ENCODE measurements at regions not wholly inside any gene's neighbourhood (a gene's known extent, or its start where the extent isn't known, plus 50 kb on each side); places are given as distances from the start of the nearest gene placed in this dataset.

DNA sequence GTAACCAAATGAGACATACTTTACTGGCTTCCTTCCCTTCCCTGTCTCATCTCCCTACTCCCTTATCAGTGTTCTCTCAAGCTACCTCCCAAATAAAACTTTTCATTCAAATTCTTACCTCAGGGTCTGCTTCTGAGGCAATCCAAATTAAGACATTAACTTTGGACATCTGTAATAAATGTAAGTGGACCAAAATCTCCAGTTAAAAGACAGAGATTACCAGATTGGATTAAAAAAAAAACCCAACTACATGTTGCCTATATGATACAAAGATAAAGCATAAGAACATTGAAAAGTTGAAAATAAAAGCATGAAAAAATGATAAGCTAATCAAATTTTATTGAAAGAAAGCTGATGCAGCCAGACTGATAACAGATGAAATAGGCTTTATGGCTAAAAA, 58.8 kb upstream of the ST3GAL5 start:
- Histone ChIP-seq H3K79me2 (ENCODE audit: insufficient read depth, low read length) (no peaks in the 10 kb centered on the region), H4K20me1 (ENCODE audit: insufficient read depth, low read length) (no peaks in the 10 kb centered on the region), H2AFZ (ENCODE audit: low read depth, low read length) (no peak overlapping the region), H3K27ac (ENCODE audit: low read length) (no peak overlapping the region), H3K9me3 (ENCODE audit: insufficient read depth, low read length, severe bottlenecking) (peaks cover 16% of the 10 kb centered on the region), H3K4me3 (ENCODE audit: low read depth in 1 of 2, low read length in 2 of 2) (no peak overlapping the region), H3K4me1 (ENCODE audit: insufficient read depth, low read length) (no peaks in the 10 kb centered on the region), H3K36me3 (ENCODE audit: insufficient read depth, low read length) (no peaks in the 10 kb centered on the region), H3K9ac (ENCODE audit: low read depth, low read length) (no peak overlapping the region), H3K4me2 (ENCODE audit: insufficient read depth, low read length) (no peak overlapping the region), H3K27me3 (ENCODE audit: insufficient read depth, low read length, poor library complexity) (no peaks in the 10 kb centered on the region)
- DNase-seq (no peak), ATAC-seq (ENCODE audit: insufficient read depth, low read depth) (no peak)
- TF ChIP-seq EZH2 (IDR thresholded peaks at IDR 0.05; ENCODE audit: borderline replicate concordance, low read depth, low read length, severe bottlenecking) (no peak), CTCF (IDR thresholded peaks at IDR 0.05; ENCODE audit: borderline replicate concordance, extremely low read depth, low read length, poor library complexity, severe bottlenecking) (no peak)

- no peaks in the 10 kb centered on the region for H3K79me2 ChIP-seq (ENCODE audit: insufficient read depth, low read length)
- no peak overlapping the region for H3K4me3 ChIP-seq (ENCODE audit: low read depth in 1 of 2, low read length in 2 of 2)
- DNase-seq (no peak), ATAC-seq (ENCODE audit: insufficient read depth, low read depth) (no peak)
- peaks cover 31% of the 10 kb centered on the region for H3K9me3 ChIP-seq (ENCODE audit: insufficient read depth, low read length, severe bottlenecking)
- TF ChIP-seq EZH2 (IDR thresholded peaks at IDR 0.05; ENCODE audit: borderline replicate concordance, low read depth, low read length, severe bottlenecking) (no peak), CTCF (IDR thresholded peaks at IDR 0.05; ENCODE audit: borderline replicate concordance, extremely low read depth, low read length, poor library complexity, severe bottlenecking) (no peak)
- H3K36me3 ChIP-seq (ENCODE audit: insufficient read depth, low read length): no peaks in the 10 kb centered on the region
- no peaks in the 10 kb centered on the region for H3K4me1 ChIP-seq (ENCODE audit: insufficient read depth, low read length)
- no peaks in the 10 kb centered on the region for H3K27me3 ChIP-seq (ENCODE audit: insufficient read depth, low read length, poor library complexity)
- H2AFZ ChIP-seq (ENCODE audit: low read depth, low read length): no peak overlapping the region
- no peak overlapping the region for H3K4me2 ChIP-seq (ENCODE audit: insufficient read depth, low read length)
- H4K20me1 ChIP-seq (ENCODE audit: insufficient read depth, low read length): no peaks in the 10 kb centered on the region
- H3K9ac ChIP-seq (ENCODE audit: low read depth, low read length): no peak overlapping the region
- no peak overlapping the region for H3K27ac ChIP-seq (ENCODE audit: low read length)
Observed at GRCh38 chr2:85945586-85945985, 56.8 kb upstream of the ST3GAL5 start.

DNA sequence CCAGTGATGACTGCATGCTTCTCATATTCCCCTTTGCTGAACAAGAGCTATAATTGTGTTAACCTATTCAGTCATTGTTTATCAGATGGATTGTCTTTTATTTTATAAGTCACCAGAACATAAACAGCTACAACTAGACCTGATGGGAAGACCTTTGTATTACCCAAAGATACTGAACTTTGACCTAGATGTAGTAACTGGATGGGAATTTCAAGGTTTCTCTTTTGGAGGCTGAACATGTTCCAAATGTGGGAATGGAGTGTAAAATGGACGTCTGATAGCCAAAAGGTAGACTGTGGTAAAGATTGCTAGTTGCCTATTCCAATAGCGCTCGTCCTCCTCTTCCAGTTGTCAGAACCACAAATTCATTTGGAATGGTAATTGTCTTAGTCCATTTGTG, 56.4 kb upstream of the ST3GAL5 start:
- H3K79me2 ChIP-seq (ENCODE audit: insufficient read depth, low read length): no peaks in the 10 kb centered on the region
- no peaks in the 10 kb centered on the region for H4K20me1 ChIP-seq (ENCODE audit: insufficient read depth, low read length)
- H3K27me3 ChIP-seq (ENCODE audit: insufficient read depth, low read length, poor library complexity): no peaks in the 10 kb centered on the region
- no peak overlapping the region for H2AFZ ChIP-seq (ENCODE audit: low read depth, low read length)
- DNase-seq: no peak
- H3K27ac ChIP-seq (ENCODE audit: low read length): no peak overlapping the region
- TF ChIP-seq CTCF (IDR thresholded peaks at IDR 0.05; ENCODE audit: borderline replicate concordance, extremely low read depth, low read length, poor library complexity, severe bottlenecking): no peak
- TF ChIP-seq EZH2 (IDR thresholded peaks at IDR 0.05; ENCODE audit: borderline replicate concordance, low read depth, low read length, severe bottlenecking): no peak
- no peak overlapping the region for H3K4me2 ChIP-seq (ENCODE audit: insufficient read depth, low read length)
- no peaks in the 10 kb centered on the region for H3K36me3 ChIP-seq (ENCODE audit: insufficient read depth, low read length)
- no peak overlapping the region for H3K9ac ChIP-seq (ENCODE audit: low read depth, low read length)
- H3K4me1 ChIP-seq (ENCODE audit: insufficient read depth, low read length): no peaks in the 10 kb centered on the region
- no peak for ATAC-seq (ENCODE audit: insufficient read depth, low read depth)
- peaks cover 31% of the 10 kb centered on the region for H3K9me3 ChIP-seq (ENCODE audit: insufficient read depth, low read length, severe bottlenecking)
- no peak overlapping the region for H3K4me3 ChIP-seq (ENCODE audit: low read depth in 1 of 2, low read length in 2 of 2)

Data from DND-41 (cell line).